GM18505 (cell line): ENCODE measurements at regions not wholly inside any gene's neighbourhood (a gene's known extent, or its start where the extent isn't known, plus 50 kb on each side); places are given as distances from the start of the nearest gene placed in this dataset.

Source experiments
- ATAC-seq: cut with Tn5 transposase; IDR thresholded peaks from one replicate; pipeline ENCODE4 v1.9.1; 2021; ENCODE audit not compliant: unreplicated experiment
- POLR2A ChIP-seq: IDR thresholded peaks from 4 replicates; pipeline ENCODE4 v1.6.1; 2011; ENCODE audit warnings: borderline replicate concordance; ENCODE audit not compliant: insufficient read depth, insufficient read length; ENCODE audit errors: extremely low read depth

DNA sequence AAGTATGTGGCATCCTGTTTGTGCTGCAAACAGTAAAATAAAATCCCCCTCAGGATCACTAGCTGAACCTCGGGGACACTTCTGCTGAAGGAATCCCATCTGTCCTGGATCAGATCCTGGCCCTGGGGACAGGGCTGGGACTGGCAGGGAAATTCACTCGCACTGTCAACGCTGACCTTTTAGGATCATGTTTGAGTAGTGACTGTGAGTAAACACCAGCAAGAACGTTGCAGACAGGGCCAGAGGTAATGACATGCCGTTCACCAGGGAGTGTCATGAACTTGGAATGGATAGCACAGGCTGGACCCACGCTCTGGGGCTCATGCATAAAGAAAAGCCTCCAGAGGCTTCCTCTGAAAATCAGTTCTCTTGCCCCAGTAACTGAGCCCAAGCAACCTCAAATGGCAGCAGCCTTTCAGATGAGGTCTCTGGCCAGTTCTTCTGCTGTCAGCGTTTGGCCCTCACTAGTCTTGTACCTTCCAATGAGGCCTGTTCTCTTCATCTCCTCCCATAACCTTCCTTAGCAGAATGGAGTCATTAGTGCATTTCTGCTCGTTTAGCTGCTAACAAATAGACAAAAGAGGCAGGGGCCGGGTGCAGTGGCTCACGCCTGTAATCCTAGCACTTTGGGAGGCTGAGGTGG is 51.0 kb upstream of the BARX2 start:
- TF ChIP-seq POLR2A = no peak
- no peak for ATAC-seq

- ATAC-seq = no peak
Observed at GRCh38 chr11:129323896-129324502, 51.6 kb upstream of the BARX2 start.

GRCh38 chr11:129322941-129323340 is 52.7 kb upstream of the BARX2 start:
- no peak for ATAC-seq
- TF ChIP-seq POLR2A = no peak

More at GRCh38 chr11:129323896-129324502, 51.6 kb upstream of the BARX2 start:
- no peak for TF ChIP-seq POLR2A

GRCh38 chr11:129321076-129321475 is 54.6 kb upstream of the BARX2 start:
- TF ChIP-seq POLR2A = no peak
- ATAC-seq = no peak

- no peak for TF ChIP-seq POLR2A
- ATAC-seq = no peak
Observed at GRCh38 chr11:129320494-129320893, 55.2 kb upstream of the BARX2 start.

DNA sequence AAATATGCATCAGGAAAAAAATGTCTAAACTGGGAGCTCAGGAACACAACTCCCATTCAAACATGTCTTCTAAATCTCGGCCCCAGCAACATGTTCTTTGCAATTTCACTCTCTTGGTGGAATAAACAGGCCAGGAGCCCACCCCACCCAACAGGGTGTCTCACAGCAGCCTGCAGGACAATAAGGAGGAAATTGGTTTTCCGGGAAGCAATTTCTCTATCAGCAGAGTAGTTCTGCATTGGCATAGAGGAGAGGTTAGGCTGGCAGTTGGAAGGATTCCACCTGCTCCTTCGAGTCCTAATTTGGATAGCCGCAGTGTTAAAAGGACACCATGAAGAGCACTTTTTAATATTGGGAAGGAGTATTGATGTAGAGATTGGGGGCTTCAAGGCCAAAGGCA is 55.9 kb upstream of the BARX2 start:
- ATAC-seq = no peak
- TF ChIP-seq POLR2A = no peak

- no peak for ATAC-seq
- TF ChIP-seq POLR2A = no peak
Observed at GRCh38 chr11:129319201-129319600, 56.4 kb upstream of the BARX2 start.

DNA sequence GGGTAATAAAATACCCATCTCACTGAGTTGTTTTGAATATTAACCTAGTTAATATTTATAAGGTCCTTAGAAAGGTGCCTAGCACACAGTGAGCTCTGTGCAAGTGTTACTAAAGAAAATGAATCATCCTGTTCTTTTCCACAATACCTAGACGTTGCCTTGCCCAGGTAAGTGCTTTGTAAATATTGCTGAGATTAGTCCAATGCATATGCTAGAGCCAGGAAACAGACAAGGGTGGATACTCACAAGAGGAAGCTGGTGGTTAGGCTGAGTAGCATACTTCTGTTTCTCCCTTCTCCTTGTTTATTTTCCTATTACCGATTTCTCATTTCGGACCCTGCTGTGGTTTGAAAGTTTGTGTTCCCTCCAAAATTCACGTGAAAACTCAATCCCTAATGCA is 58.1 kb upstream of the BARX2 start:
- TF ChIP-seq POLR2A = no peak
- no peak for ATAC-seq

- TF ChIP-seq POLR2A = no peak
- ATAC-seq = no peak
Observed at GRCh38 chr11:129316781-129317180, 58.9 kb upstream of the BARX2 start.

DNA sequence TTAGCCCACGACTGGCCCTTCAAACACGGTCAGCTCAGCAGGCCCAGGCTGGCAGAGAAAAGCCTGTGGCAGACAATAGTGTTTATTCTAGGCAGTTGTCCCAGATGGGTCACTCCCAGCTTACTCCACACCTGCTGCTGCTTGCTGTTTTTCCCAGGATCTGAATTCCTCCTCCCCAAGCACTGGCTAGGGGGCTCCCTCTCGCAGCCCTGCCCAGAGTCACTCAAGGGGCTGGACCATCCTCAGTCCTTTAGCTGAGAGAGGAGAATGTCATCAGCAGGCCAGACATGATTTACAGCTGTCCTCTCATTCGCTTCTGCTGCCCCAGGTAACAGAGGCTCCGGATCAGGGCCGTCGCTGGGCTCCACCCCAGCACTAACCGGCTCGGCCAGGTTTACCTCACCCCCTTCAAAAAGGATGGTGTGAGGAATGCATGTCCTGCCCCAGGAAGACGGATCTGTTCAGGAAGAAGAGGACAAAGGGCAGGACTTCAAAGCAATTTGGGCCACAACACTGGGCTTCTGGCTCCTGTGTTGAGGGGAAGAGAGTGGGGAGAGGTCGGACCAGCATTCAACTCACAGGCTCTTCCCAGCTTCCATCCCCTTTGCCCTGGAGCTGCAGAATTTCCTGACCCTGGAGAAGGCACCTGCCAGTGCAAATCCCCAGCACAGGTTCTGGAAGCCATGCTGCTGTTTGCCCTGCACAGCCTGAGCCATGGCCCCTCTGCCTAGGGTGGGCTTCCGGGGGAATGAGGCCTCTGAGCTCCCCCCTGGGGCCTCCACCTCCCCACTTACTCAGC is 59.7 kb upstream of the BARX2 start:
- no peak for ATAC-seq
- TF ChIP-seq POLR2A = no peak

GRCh38 chr11:129314371-129314770 is 61.3 kb upstream of the BARX2 start:
- ATAC-seq = no peak
- no peak for TF ChIP-seq POLR2A

- no peak for ATAC-seq
- no peak for TF ChIP-seq POLR2A
Observed at GRCh38 chr11:129313541-129314297, 61.9 kb upstream of the BARX2 start.

DNA sequence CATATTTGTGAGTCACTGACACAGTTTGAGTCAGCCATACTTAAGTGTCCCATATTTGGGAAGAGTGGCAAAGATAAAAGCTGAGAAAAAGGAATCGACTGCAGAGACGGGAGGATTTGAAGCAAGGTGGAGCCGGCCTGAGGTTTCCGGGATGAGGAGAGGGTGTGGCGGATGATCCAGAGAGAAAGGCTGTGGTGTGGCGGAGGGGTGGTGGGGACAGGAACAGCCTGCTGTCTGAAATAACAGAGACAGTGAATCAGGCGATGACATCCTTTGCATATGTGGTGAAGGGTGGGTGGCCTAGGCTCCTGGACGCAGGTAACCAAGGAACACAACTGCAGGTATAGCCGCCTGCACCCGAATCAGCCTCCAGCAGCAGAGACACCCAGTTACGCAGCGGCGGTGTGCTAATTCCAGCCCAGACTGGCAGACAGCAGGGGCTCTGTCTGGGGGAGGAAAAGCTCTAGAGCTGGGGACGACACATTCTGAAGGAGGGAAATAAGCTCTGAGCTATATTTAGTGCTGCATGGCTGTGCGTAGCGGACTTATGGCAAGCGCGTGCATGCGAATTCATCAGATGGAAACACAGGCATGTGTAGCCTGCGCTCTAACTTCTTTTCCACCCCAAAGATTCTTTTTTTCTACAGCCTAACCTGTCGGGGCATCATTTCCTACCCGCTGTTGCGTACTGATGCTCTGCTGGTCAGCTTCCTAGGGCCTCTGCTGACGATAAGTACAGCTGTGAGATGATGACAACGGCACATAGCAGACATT is 62.7 kb upstream of the BARX2 start:
- TF ChIP-seq POLR2A = no peak
- no peak for ATAC-seq

- TF ChIP-seq POLR2A = no peak
- no peak for ATAC-seq
Observed at GRCh38 chr11:129308241-129308865, 67.3 kb upstream of the BARX2 start.
